ENCODE measurements at regions not wholly inside any gene's neighbourhood (a gene's known extent, or its start where the extent isn't known, plus 50 kb on each side); places are given as distances from the start of the nearest gene placed in this dataset.

- no peaks in the 10 kb centered on the region for H3K4me1 ChIP-seq (ENCODE audit: control insufficient read depth, insufficient read depth, low read length, poor library complexity, severe bottlenecking)
- no peak overlapping the region for H3K27ac ChIP-seq (ENCODE audit: low read depth, low read length, severe bottlenecking)
- WGBS, 2 experiments (ENCODE audit: insufficient coverage in 2 of 2) = no CpG with 5 or more reads among the region's 1 CpG
- no peaks in the 10 kb centered on the region for H3K36me3 ChIP-seq (ENCODE audit: control insufficient read depth, insufficient read depth, low read length)
- H3K9me3 ChIP-seq (ENCODE audit: control insufficient read depth, low read length) = no peaks in the 10 kb centered on the region
- H3K4me3 ChIP-seq (ENCODE audit: extremely low read depth, insufficient read depth, low read length, poor library complexity, severe bottlenecking) = no peak overlapping the region
These were observed 754.3 kb downstream of the MECOM start for GRCh38 chr3:168909260-168909659.

GRCh38 chr3:168895419-168895818, 768.1 kb downstream of the MECOM start:
- no peaks in the 10 kb centered on the region for H3K9me3 ChIP-seq (ENCODE audit: control insufficient read depth, low read length)
- no CpG with 5 or more reads among the region's 1 CpG for WGBS, 2 experiments (ENCODE audit: insufficient coverage in 2 of 2)
- no peaks in the 10 kb centered on the region for H3K36me3 ChIP-seq (ENCODE audit: control insufficient read depth, insufficient read depth, low read length)
- H3K4me1 ChIP-seq (ENCODE audit: control insufficient read depth, insufficient read depth, low read length, poor library complexity, severe bottlenecking) = no peaks in the 10 kb centered on the region
- H3K4me3 ChIP-seq (ENCODE audit: extremely low read depth, insufficient read depth, low read length, poor library complexity, severe bottlenecking) = no peak overlapping the region
- no peak overlapping the region for H3K27ac ChIP-seq (ENCODE audit: low read depth, low read length, severe bottlenecking)

GRCh38 chr3:168894214-168894613, 769.3 kb downstream of the MECOM start:
- Histone ChIP-seq H3K9me3 (ENCODE audit: control insufficient read depth, low read length) (no peaks in the 10 kb centered on the region), H3K4me1 (ENCODE audit: control insufficient read depth, insufficient read depth, low read length, poor library complexity, severe bottlenecking) (no peaks in the 10 kb centered on the region), H3K27ac (ENCODE audit: low read depth, low read length, severe bottlenecking) (no peak overlapping the region), H3K4me3 (ENCODE audit: extremely low read depth, insufficient read depth, low read length, poor library complexity, severe bottlenecking) (no peak overlapping the region), H3K36me3 (ENCODE audit: control insufficient read depth, insufficient read depth, low read length) (no peaks in the 10 kb centered on the region)
- 86% methylated on average over 1 of the region's 2 CpGs; no CpG with 5 or more reads in 1 of the 2 experiments for WGBS, 2 experiments (ENCODE audit: insufficient coverage in 2 of 2)

- Histone ChIP-seq H3K4me1 (ENCODE audit: control insufficient read depth, insufficient read depth, low read length, poor library complexity, severe bottlenecking) (no peaks in the 10 kb centered on the region), H3K27ac (ENCODE audit: low read depth, low read length, severe bottlenecking) (no peak overlapping the region), H3K4me3 (ENCODE audit: extremely low read depth, insufficient read depth, low read length, poor library complexity, severe bottlenecking) (no peak overlapping the region), H3K36me3 (ENCODE audit: control insufficient read depth, insufficient read depth, low read length) (no peaks in the 10 kb centered on the region), H3K9me3 (ENCODE audit: control insufficient read depth, low read length) (no peaks in the 10 kb centered on the region)
- no CpG with 5 or more reads among the region's 1 CpG for WGBS, 2 experiments (ENCODE audit: insufficient coverage in 2 of 2)
These were observed 773.8 kb downstream of the MECOM start for GRCh38 chr3:168889666-168890065.

- H3K4me3 ChIP-seq (ENCODE audit: extremely low read depth, insufficient read depth, low read length, poor library complexity, severe bottlenecking) = no peak overlapping the region
- 86% methylated on average over 2 of the region's 2 CpGs; no CpG with 5 or more reads in 1 of the 2 experiments for WGBS, 2 experiments (ENCODE audit: insufficient coverage in 2 of 2)
- no peaks in the 10 kb centered on the region for H3K36me3 ChIP-seq (ENCODE audit: control insufficient read depth, insufficient read depth, low read length)
- H3K9me3 ChIP-seq (ENCODE audit: control insufficient read depth, low read length) = no peaks in the 10 kb centered on the region
- no peak overlapping the region for H3K27ac ChIP-seq (ENCODE audit: low read depth, low read length, severe bottlenecking)
- no peaks in the 10 kb centered on the region for H3K4me1 ChIP-seq (ENCODE audit: control insufficient read depth, insufficient read depth, low read length, poor library complexity, severe bottlenecking)
These were observed 774.7 kb downstream of the MECOM start for GRCh38 chr3:168888781-168889180.

- Histone ChIP-seq H3K4me3 (ENCODE audit: extremely low read depth, insufficient read depth, low read length, poor library complexity, severe bottlenecking) (no peak overlapping the region), H3K4me1 (ENCODE audit: control insufficient read depth, insufficient read depth, low read length, poor library complexity, severe bottlenecking) (no peaks in the 10 kb centered on the region), H3K36me3 (ENCODE audit: control insufficient read depth, insufficient read depth, low read length) (no peaks in the 10 kb centered on the region), H3K9me3 (ENCODE audit: control insufficient read depth, low read length) (no peaks in the 10 kb centered on the region), H3K27ac (ENCODE audit: low read depth, low read length, severe bottlenecking) (no peak overlapping the region)
- 100% methylated on average over 1 of the region's 2 CpGs; no CpG with 5 or more reads in 1 of the 2 experiments for WGBS, 2 experiments (ENCODE audit: insufficient coverage in 2 of 2)
These were observed 778.5 kb downstream of the MECOM start for GRCh38 chr3:168885028-168885427.

- Histone ChIP-seq H3K27ac (ENCODE audit: low read depth, low read length, severe bottlenecking) (no peak overlapping the region), H3K36me3 (ENCODE audit: control insufficient read depth, insufficient read depth, low read length) (no peaks in the 10 kb centered on the region), H3K4me3 (ENCODE audit: extremely low read depth, insufficient read depth, low read length, poor library complexity, severe bottlenecking) (no peak overlapping the region), H3K4me1 (ENCODE audit: control insufficient read depth, insufficient read depth, low read length, poor library complexity, severe bottlenecking) (no peaks in the 10 kb centered on the region), H3K9me3 (ENCODE audit: control insufficient read depth, low read length) (no peaks in the 10 kb centered on the region)
- 40% methylated on average over 1 of the region's 1 CpG; no CpG with 5 or more reads in 1 of the 2 experiments for WGBS, 2 experiments (ENCODE audit: insufficient coverage in 2 of 2)
These were observed 779.1 kb downstream of the MECOM start for GRCh38 chr3:168884353-168884903.

GRCh38 chr3:168883145-168883544, 780.4 kb downstream of the MECOM start:
- no peak overlapping the region for H3K4me3 ChIP-seq (ENCODE audit: extremely low read depth, insufficient read depth, low read length, poor library complexity, severe bottlenecking)
- no peaks in the 10 kb centered on the region for H3K9me3 ChIP-seq (ENCODE audit: control insufficient read depth, low read length)
- no CpG with 5 or more reads among the region's 1 CpG for WGBS, 2 experiments (ENCODE audit: insufficient coverage in 2 of 2)
- H3K4me1 ChIP-seq (ENCODE audit: control insufficient read depth, insufficient read depth, low read length, poor library complexity, severe bottlenecking) = peaks cover 3% of the 10 kb centered on the region
- H3K36me3 ChIP-seq (ENCODE audit: control insufficient read depth, insufficient read depth, low read length) = no peaks in the 10 kb centered on the region
- no peak overlapping the region for H3K27ac ChIP-seq (ENCODE audit: low read depth, low read length, severe bottlenecking)

- Histone ChIP-seq H3K4me1 (ENCODE audit: control insufficient read depth, insufficient read depth, low read length, poor library complexity, severe bottlenecking) (peaks cover 8% of the 10 kb centered on the region), H3K9me3 (ENCODE audit: control insufficient read depth, low read length) (no peaks in the 10 kb centered on the region), H3K36me3 (ENCODE audit: control insufficient read depth, insufficient read depth, low read length) (no peaks in the 10 kb centered on the region), H3K27ac (ENCODE audit: low read depth, low read length, severe bottlenecking) (no peak overlapping the region), H3K4me3 (ENCODE audit: extremely low read depth, insufficient read depth, low read length, poor library complexity, severe bottlenecking) (no peak overlapping the region)
- no CpG with 5 or more reads among the region's 3 CpGs for WGBS, 2 experiments (ENCODE audit: insufficient coverage in 2 of 2)
These were observed 781.7 kb downstream of the MECOM start for GRCh38 chr3:168881804-168882203.

GRCh38 chr3:168878655-168879054, 782.9 kb upstream of the GOLIM4 start:
- Histone ChIP-seq H3K4me1 (ENCODE audit: control insufficient read depth, insufficient read depth, low read length, poor library complexity, severe bottlenecking) (peaks cover 8% of the 10 kb centered on the region), H3K27ac (ENCODE audit: low read depth, low read length, severe bottlenecking) (no peak overlapping the region), H3K9me3 (ENCODE audit: control insufficient read depth, low read length) (no peaks in the 10 kb centered on the region), H3K36me3 (ENCODE audit: control insufficient read depth, insufficient read depth, low read length) (no peaks in the 10 kb centered on the region), H3K4me3 (ENCODE audit: extremely low read depth, insufficient read depth, low read length, poor library complexity, severe bottlenecking) (no peak overlapping the region)
- 89 to 100% methylated on average over 1 of the region's 1 CpG for WGBS, 2 experiments (ENCODE audit: insufficient coverage in 2 of 2)

- H3K27ac ChIP-seq (ENCODE audit: low read depth, low read length, severe bottlenecking) = no peak overlapping the region
- H3K9me3 ChIP-seq (ENCODE audit: control insufficient read depth, low read length) = no peaks in the 10 kb centered on the region
- H3K4me3 ChIP-seq (ENCODE audit: extremely low read depth, insufficient read depth, low read length, poor library complexity, severe bottlenecking) = no peak overlapping the region
- no peaks in the 10 kb centered on the region for H3K36me3 ChIP-seq (ENCODE audit: control insufficient read depth, insufficient read depth, low read length)
- WGBS, 2 experiments (ENCODE audit: insufficient coverage in 2 of 2) = no CpG with 5 or more reads among the region's 1 CpG
- peaks cover 8% of the 10 kb centered on the region for H3K4me1 ChIP-seq (ENCODE audit: control insufficient read depth, insufficient read depth, low read length, poor library complexity, severe bottlenecking)
These were observed 782.2 kb upstream of the GOLIM4 start for GRCh38 chr3:168877899-168878298.

Data from mesodermal cell (in vitro differentiated cells).